Prostate gland (tissue), 1 donor: ENCODE measurements at regions not wholly inside any gene's neighbourhood (a gene's known extent, or its start where the extent isn't known, plus 50 kb on each side); places are given as distances from the start of the nearest gene placed in this dataset.

Experiments
- POLR2A ChIP-seq: fragments of 450-650 bp; IDR thresholded peaks from one replicate; pipeline ENCODE4 v1.6.1; 2016; ENCODE audit warnings: antibody characterized with exemption, mild to moderate bottlenecking
- POLR2AphosphoS5 ChIP-seq: sonication (generic); formaldehyde crosslinking; IDR thresholded peaks from one replicate; pipeline ENCODE4 v1.6.1; 2017; ENCODE audit warnings: antibody characterized with exemption

DNA sequence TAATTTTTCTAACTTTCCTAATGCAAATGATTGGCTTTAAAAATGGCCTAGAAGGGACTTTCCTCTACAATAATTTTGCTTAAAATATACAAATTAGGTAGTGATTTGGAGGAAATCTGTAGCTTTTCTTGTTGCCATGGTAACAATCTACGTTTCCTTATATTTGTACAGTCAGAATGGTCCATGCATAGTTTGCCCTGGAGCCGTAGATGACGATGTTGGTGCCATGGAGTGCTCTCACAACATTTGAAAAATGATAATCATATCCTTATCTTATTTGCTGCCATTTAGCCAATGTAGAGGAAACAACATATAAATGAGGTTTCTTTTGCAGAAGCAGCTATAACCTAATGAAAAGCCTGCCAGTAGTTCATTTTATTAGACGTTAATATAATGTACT is 89.0 kb upstream of the NMU start:
- TF ChIP-seq POLR2AphosphoS5 (no peak), POLR2A (no peak)
